ENCODE measurements at regions not wholly inside any gene's neighbourhood (a gene's known extent, or its start where the extent isn't known, plus 50 kb on each side); places are given as distances from the start of the nearest gene placed in this dataset.

- H3K4me3 Mint-ChIP-seq = no peak overlapping the region
- WGBS, 2 experiments (ENCODE audit: insufficient coverage in 1 of 2, insufficient read length in 1 of 2) = 95% methylated on average over 2 of the region's 2 CpGs; no CpG with 5 or more reads in 1 of the 2 experiments
These were observed 276.8 kb upstream of the POU3F3 start for GRCh38 chr2:104577143-104577542.

DNA sequence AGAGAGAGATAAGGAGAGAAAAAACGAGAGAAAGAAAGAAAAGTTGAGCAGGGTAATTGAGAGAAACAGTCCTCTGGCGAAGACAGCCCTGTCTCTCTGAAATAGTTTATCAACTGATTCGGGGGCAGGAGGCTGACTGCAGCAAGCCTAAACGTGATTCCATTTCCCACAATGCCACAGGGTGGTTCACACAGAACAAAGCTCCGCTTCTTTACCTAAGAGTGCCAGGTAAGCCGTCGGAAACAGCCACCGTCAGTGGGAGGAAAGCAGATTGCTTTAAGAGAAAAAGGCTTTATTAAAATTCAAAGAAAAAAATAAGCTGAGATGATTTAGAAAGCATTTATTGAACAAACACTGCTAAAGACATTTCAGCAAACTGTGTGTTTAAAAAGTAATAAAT lies 271.4 kb upstream of the POU3F3 start:
- Mint-ChIP-seq H3K4me1 (peaks cover 25% of the 10 kb centered on the region), H3K4me3 (no peak overlapping the region), H3K27ac (no peak overlapping the region), H3K36me3 (ENCODE audit: low read depth) (no peaks in the 10 kb centered on the region), H3K27me3 (ENCODE audit: insufficient read depth) (no peaks in the 10 kb centered on the region), H3K9me3 (no peaks in the 10 kb centered on the region)
- no peaks in the 10 kb centered on the region for H3K27me3 ChIP-seq (ENCODE audit: control insufficient read depth, insufficient read depth, low read length, poor library complexity, severe bottlenecking)
- no peaks in the 10 kb centered on the region for H3K4me1 ChIP-seq (ENCODE audit: control insufficient read depth, insufficient read depth, low read length)
- H3K36me3 ChIP-seq (ENCODE audit: control insufficient read depth, insufficient read depth, low read length) = no peaks in the 10 kb centered on the region
- H3K4me3 ChIP-seq (ENCODE audit: low read length) = no peak overlapping the region
- no peaks in the 10 kb centered on the region for H3K9me3 ChIP-seq (ENCODE audit: control insufficient read depth, low read length)
- no peak overlapping the region for H3K27ac ChIP-seq (ENCODE audit: low read depth, low read length)
- 83 to 84% methylated on average over 5 to 8 of the region's 8 CpGs for WGBS, 2 experiments (ENCODE audit: insufficient coverage in 1 of 2, insufficient read length in 1 of 2)
- no peak for DNase-seq
- no peak for TF ChIP-seq CTCF (conservative IDR thresholded peaks at IDR 0.05)
- H3K9ac ChIP-seq (ENCODE audit: extremely low read depth, low read length, poor library complexity, severe bottlenecking) = no peak overlapping the region

More at GRCh38 chr2:104577143-104577542, 276.8 kb upstream of the POU3F3 start:
- Histone ChIP-seq H3K9me3 (ENCODE audit: control insufficient read depth, low read length) (no peaks in the 10 kb centered on the region), H3K27ac (ENCODE audit: low read depth, low read length) (no peak overlapping the region), H3K9ac (ENCODE audit: extremely low read depth, low read length, poor library complexity, severe bottlenecking) (no peak overlapping the region), H3K36me3 (ENCODE audit: control insufficient read depth, insufficient read depth, low read length) (no peaks in the 10 kb centered on the region), H3K4me1 (ENCODE audit: control insufficient read depth, insufficient read depth, low read length) (no peaks in the 10 kb centered on the region), H3K27me3 (ENCODE audit: control insufficient read depth, insufficient read depth, low read length, poor library complexity, severe bottlenecking) (no peaks in the 10 kb centered on the region), H3K4me3 (ENCODE audit: low read length) (no peak overlapping the region)
- no peak overlapping the region for H3K27ac Mint-ChIP-seq
- H3K4me1 Mint-ChIP-seq = peaks cover 6% of the 10 kb centered on the region
- H3K36me3 Mint-ChIP-seq (ENCODE audit: low read depth) = no peaks in the 10 kb centered on the region
- TF ChIP-seq CTCF (conservative IDR thresholded peaks at IDR 0.05) = no peak
- no peaks in the 10 kb centered on the region for H3K27me3 Mint-ChIP-seq (ENCODE audit: insufficient read depth)
- no peaks in the 10 kb centered on the region for H3K9me3 Mint-ChIP-seq
- DNase-seq = no peak

DNA sequence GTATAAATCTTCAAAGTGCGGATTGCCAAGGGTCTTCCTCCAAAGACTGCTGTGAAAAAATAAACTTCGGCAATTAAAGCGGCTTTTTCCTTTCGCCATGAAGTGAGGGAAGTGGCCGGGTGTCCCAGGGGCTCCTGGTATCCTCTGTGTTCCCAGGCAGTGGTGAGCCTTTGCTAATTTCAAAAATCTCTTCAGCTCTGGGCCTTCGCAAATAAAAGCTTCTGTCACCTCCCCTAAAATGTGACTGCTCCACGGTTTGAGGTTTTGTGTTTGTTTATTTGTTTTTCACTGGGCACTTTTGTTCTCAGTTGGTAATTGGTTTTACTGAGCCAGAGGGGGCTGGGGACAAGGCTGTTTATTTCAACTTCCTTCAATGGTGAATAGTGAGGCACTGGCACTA lies 270.1 kb upstream of the POU3F3 start:
- H3K9ac ChIP-seq (ENCODE audit: extremely low read depth, low read length, poor library complexity, severe bottlenecking) = no peak overlapping the region
- no peak overlapping the region for H3K4me3 ChIP-seq (ENCODE audit: low read length)
- Mint-ChIP-seq H3K27ac (peak overlapping the region; percentile 69), H3K36me3 (ENCODE audit: low read depth) (no peaks in the 10 kb centered on the region), H3K9me3 (no peaks in the 10 kb centered on the region), H3K27me3 (ENCODE audit: insufficient read depth) (no peaks in the 10 kb centered on the region), H3K4me1 (peaks cover 25% of the 10 kb centered on the region), H3K4me3 (no peak overlapping the region)
- H3K36me3 ChIP-seq (ENCODE audit: control insufficient read depth, insufficient read depth, low read length) = no peaks in the 10 kb centered on the region
- H3K27ac ChIP-seq (ENCODE audit: low read depth, low read length) = no peak overlapping the region
- H3K4me1 ChIP-seq (ENCODE audit: control insufficient read depth, insufficient read depth, low read length) = no peaks in the 10 kb centered on the region
- H3K9me3 ChIP-seq (ENCODE audit: control insufficient read depth, low read length) = no peaks in the 10 kb centered on the region
- DNase-seq = peak; percentile 60
- H3K27me3 ChIP-seq (ENCODE audit: control insufficient read depth, insufficient read depth, low read length, poor library complexity, severe bottlenecking) = no peaks in the 10 kb centered on the region
- 60 to 79% methylated on average over 5 to 7 of the region's 7 CpGs for WGBS, 2 experiments (ENCODE audit: insufficient coverage in 1 of 2, insufficient read length in 1 of 2)
- TF ChIP-seq CTCF (conservative IDR thresholded peaks at IDR 0.05) = no peak
